ENCODE measurements at regions not wholly inside any gene's neighbourhood (a gene's known extent, or its start where the extent isn't known, plus 50 kb on each side); places are given as distances from the start of the nearest gene placed in this dataset.

- no peak for DNase-seq
Measured at GRCh38 chr21:20703112-20703767, 295.0 kb upstream of the NCAM2 start.

GRCh38 chr21:20720623-20721022, 277.6 kb upstream of the NCAM2 start:
- no peak for DNase-seq

DNA sequence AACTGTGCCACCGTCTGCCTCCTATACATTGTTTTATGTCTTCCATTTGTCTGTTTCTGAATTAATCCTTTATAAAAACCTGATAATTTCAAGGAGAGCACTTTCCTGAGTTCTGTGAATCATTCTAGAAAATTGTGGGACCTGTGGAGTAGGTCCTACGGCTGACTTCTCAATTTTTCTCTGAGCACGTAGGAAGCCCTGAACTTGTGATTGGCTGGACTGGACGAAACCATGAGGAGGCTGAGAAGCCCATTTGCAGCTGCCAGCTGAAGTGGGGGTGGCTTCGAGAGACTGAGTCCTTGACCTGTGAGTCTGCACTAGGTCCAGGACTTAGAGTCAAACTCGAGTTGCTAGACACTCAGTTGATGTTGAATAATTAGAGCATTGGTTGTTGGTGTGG, 277.1 kb upstream of the NCAM2 start:
- no peak for DNase-seq

GRCh38 chr21:20728691-20729090, 269.5 kb upstream of the NCAM2 start:
- DNase-seq, result no peak

DNA sequence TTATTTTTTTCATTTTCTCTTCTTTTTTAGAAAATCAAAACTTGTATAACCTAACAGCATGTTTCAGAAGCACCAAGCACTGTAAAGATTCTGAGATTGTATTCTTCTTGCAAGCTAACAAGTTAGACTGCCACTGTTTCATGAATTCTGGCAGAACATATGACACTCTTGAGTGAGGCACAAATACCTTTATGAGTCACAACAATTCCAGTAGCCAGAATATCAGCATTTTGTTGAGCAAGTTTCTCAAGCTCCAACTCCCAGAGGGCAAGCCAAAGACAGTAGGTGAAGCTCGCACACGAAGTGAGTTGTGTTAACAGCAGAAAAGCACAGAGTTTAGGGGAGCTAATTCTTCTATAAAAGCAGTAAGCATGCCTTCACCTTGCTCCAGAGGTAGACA, 268.8 kb upstream of the NCAM2 start:
- no peak for DNase-seq

DNA sequence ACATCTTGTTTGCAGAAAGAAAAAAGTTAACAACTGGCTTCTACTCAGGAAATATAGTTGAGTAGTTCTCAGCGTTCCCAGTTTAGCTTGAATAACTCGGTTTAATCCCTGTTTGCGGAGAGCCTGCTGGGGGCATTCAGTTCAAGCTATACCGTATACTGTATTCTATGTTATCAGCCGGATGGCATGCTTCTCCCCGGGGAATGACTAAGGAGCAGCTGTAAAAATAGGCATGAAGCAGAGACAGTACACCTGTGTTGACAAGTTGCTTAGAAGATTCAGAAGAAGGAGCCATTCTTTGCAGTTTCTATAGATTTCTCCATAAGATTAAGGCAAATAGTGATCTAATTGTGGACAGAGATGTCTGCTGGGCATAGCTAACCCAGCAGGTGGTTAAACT, 267.8 kb upstream of the NCAM2 start:
- no peak for DNase-seq

DNA sequence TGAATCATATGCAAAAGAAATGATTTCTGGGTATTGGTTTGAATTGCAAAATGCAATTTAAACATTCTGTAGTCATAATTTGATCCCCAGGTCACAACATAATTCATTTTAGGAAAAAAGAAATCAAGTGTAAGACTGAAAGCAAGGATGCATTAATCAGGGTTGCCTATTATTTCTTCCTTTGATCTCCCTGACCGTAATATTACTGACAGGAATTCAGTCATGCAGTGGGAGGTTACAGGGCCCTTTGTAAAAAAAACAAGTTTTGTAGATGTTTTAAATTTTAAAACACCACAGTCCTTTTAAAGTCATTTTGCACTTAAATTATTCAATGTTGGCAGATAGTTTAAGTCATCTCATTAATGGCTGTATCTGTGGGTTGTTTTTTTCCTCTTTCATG, 263.0 kb upstream of the NCAM2 start:
- DNase-seq, result no peak

DNA sequence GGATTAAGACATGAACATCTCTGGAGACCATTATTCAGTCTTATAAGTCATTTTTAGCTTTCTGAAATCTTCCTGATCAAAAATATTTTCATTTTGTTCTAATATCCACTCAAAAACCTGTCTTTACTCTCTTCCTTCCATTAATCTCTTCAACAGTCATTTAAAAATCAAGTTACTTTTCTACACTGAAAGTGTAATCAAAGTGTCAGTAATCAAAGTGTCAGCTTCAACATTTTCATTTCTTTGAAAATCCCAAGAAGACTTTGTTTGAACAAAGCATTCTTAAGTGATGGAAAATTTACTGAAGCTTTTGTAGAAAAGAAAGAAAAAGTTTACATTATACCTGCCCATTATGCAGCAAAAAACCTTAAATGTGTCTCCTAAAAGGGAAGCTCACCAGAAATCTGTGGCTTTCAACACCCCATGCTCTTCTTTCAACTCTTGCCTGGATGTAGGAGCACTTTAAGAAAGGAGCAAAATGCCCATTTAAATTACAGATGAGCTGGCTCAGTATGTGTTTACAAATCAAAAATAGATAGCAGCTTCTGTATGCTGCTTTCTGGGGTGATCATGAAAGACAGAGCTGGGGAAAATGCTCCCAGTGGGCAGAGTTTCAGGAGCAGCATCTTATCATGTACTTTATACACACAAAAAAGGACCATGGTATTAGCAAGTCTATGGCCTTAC, 260.8 kb upstream of the NCAM2 start:
- no peak for DNase-seq

DNA sequence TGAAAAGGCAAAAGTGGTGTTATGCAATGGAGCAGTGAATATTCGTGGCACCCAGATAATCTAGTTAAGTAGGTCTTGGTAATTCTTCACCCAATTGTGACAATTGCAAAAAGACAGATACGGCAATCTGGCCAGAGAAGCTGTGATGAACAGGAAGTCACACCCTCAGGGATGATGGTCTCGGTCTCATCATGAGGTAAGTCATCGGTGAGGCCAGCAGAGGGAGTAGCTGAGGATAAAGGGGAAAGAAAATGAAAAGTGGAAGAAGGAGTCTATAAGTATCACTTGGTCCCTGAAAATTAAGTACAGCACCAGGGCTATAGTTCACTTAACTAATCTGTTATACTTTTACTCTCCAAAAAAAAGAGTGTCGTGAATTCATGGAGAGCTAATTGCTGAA, 258.8 kb upstream of the NCAM2 start:
- DNase-seq, result no peak

- no peak for DNase-seq
Measured at GRCh38 chr21:20741445-20741844, 256.8 kb upstream of the NCAM2 start.

DNA sequence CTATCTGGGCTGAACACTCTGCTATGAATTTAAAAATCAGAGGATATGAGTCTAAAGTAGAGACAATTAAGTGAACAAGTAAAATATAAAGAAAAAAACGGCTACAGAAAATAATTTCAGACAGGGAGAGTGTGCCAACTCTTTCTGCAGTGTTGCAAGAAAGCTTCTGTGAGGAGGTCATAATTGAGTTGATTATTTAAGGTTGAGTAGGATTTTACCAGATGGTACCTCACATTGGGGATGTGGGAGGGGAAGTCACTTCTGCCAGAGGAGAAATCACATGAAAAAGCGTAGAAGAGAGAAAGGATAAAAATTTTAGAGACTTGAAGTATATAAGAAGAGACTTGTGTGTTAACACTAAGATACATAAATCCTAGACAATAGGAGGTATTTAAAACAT, 238.0 kb upstream of the NCAM2 start:
- no peak for DNase-seq

DNA sequence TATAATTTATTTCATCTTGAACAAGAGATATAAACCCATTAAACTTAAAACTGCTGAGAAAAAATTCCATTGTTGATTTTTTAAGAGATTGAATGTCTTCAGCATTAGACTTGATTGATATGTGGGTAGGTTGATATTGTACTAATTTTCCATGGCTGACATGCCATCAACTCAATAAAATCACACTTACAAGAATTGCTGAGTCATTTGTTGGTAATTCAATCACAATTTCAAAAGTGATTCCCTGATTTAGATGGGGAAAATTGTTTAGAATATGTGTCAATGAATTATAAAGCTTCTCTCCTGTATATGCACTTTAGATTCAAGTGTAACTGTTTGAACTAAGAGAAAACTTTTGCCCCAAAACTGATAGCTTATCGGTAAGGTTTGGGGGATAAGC, 223.5 kb upstream of the NCAM2 start:
- no peak for DNase-seq

GRCh38 chr21:20779321-20779720, 218.9 kb upstream of the NCAM2 start:
- DNase-seq, result no peak

GRCh38 chr21:20783611-20784010, 214.6 kb upstream of the NCAM2 start:
- no peak for DNase-seq

GRCh38 chr21:20789729-20790500, 208.3 kb upstream of the NCAM2 start:
- no peak for DNase-seq

DNA sequence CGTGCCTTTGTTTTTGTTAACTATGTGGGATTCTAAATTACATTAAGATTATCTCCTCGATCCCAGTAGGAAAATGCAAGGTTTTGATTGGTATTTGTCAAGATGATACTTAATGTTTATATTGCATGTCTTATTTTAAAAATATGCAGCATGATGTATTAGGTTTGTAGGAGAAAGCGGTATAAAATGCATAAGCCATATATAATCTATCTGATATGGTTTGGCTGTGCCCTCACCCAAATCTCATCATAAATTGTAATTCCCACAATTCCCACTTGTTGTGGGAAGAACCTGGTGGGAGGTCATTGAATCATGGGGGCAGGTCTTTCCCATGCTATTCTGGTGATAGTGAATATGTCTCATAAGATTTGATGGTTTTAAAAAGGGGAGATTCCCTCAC, 198.1 kb upstream of the NCAM2 start:
- no peak for DNase-seq

GRCh38 chr21:20802201-20802600, 196.0 kb upstream of the NCAM2 start:
- DNase-seq, result no peak

- DNase-seq, result no peak
Measured at GRCh38 chr21:20802631-20803260, 195.5 kb upstream of the NCAM2 start.

GRCh38 chr21:20811702-20812101, 186.5 kb upstream of the NCAM2 start:
- DNase-seq, result no peak

DNA sequence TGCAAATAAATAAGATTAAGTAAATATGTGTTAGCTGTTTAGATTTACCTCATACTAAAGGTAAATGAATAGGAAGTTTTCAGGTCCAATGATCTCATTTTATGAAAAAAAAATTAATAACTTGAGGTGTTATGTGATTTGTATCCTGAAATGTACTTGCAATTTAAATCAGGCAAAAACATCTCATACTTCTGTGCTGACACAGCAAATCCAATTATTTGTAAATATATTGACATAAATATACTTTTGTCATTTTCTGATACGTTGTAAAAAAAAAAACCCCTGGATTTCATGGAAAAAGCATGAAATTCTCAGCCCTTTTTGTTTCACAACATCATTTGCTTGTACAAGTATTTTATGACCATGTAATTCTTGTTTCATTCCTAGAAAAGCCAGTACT, 184.1 kb upstream of the NCAM2 start:
- no peak for DNase-seq

DNA sequence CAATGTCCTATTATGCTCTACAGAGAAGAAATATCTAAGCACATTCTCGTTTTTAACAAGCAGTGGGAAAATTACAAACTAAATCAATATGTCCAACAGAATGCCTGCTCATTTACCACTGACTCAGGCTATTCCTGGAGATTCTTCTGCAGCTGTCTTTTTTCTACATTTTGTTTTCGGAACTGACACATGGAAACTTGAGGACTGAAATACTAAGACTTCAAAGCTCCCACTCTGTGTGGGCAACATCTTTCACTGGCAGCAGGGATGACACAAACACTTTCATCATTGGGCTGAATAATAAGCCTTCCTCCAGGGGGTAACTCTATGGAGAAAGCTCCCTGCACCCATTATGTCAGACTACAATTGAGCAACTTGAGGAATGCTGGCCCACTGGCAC, 175.5 kb upstream of the NCAM2 start:
- no peak for DNase-seq

DNA sequence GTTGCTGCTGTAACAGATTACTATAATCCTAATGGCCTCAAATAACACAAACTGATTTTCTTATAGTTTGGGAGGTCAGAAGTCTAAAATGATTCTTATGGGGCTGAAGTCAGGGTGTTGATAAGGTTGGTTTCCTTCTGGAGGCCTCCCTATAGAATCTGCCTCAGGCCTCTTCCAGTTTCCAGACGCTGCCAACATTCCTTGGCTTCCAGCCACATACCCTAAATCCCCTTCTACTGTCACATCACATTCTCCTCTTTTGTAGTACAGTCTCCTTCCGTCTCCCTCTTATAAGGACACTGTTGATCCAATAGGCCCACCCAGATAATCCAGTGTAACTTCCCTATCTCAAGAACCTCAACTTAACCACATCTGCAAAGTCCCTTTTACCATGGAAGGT, 145.3 kb upstream of the NCAM2 start:
- DNase-seq, result no peak

DNA sequence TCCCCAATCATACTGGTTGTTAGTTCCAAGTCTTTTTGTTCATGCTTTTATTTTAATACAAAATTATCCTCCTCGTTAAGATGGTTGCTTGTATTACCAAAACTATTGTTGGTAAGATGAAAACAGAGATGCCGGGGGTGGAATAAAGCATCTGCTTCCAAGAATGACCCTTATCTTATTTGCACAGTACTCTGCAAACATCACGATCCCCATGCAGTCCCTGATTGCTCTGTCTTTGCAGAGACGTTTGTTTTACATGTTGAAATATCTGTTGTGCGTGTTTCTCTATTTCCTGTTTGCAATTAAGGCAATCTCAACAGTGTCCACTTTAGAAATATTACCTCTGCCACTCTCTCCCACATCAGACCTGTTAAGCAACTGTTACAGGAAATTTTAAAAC, 141.3 kb upstream of the NCAM2 start:
- DNase-seq, result no peak

- no peak for DNase-seq
Measured at GRCh38 chr21:20874202-20874601, 124.0 kb upstream of the NCAM2 start.
